SKM-1 treated with dmso at 0.1 percent for 144 hours (cell line): ENCODE measurements at regions not wholly inside any gene's neighbourhood (a gene's known extent, or its start where the extent isn't known, plus 50 kb on each side); places are given as distances from the start of the nearest gene placed in this dataset.
A peak's percentile ranks its signal among the peaks of the same experiment; 100 is the strongest.

Experiments used
- DNase-seq: peaks from one replicate; lab custom pipeline; 2025; ENCODE audit not compliant: unreplicated experiment; lab: John Stamatoyannopoulos, UW

DNA sequence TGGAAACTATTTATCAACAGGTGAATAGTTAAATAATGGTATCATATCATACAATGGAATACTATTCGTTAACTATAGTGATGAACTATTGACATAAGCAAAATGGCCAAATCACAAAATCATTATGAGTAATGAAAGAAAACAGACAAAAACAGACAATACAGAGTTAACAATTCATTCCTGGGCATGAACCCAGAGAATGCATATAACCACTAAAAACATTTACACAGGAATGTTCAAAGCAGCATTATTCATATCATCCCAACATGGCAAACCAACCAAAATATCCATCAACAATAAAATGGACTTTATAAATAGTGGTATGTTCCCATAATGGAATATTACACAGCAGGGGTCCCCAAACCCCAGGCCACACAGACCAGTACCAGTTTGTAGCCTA lies 131.2 kb upstream of the CYP1B1 start:
- no peak for DNase-seq

- no peak for DNase-seq
Measured at GRCh38 chr2:38203446-38203810, 127.5 kb upstream of the CYP1B1 start.

DNA sequence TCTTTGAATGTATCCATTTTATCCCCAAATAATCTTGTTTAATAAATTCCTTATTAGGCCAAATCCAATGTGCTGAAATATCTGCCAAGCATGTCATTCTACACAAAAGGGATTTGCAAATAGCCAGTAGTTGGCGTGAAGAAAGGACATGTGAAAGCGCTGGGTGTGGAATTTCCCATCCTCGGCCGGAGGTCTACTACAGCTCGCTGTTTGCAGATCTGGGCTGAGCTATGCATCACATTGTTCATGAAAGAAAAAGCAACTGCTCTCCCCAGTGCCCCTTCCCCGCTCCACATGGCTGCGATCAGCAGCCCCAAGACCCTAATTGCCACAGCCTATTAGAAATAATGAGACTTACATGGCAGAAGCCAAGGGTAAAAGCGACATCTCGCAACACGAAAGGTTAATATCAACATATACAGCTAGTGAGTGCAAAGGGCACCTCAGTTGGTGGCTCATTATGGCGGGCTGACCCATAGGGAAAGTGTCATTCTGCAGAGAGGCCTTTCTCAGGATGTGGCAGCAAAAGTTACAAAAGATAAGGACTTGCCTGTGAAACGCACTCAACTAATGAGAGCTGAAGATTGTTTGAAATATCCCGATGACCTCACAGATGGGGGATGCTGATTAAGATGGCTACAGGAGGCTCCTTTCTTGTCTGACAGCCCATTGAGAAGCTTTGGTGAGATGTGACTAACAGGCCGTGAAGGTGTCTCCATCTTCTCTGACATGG lies 126.9 kb upstream of the CYP1B1 start:
- DNase-seq: no peak

DNA sequence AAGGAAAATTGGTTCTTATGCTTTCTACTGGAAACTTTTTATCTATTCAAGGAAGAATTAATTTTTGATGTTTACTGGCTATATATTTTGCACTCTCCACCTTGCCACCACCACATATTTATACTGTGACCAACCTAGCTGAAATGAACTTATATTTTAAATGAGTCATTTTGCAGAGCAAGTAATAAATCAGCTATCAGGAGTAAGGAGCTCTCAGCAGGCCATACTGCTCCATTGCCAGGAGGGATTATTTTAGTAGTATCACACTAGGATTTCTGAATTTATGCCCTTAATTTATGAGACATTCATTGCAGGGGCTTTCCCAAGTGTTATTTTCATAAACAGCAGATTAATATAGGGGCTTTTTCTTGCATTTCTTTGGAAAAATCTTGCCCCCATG lies 125.8 kb upstream of the CYP1B1 start:
- DNase-seq: no peak

DNA sequence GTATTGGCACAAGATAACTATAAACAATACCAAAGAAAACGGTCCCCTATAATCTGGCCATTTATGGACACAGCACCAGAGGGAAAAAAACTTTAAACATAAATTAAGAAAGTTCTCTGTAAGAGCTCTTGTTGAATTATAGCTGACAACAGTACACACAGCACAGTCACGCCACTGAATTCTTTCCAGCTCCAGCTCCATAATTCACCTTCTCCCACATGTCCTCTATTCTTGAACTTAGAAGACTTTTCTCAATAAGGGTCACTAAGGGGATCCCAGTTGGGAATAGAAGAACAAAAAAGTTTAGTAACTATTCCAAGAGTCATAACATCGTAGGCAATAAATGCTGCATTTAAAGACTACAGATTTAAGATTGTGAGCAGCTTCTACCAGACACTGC lies 124.6 kb upstream of the CYP1B1 start:
- DNase-seq: no peak

DNA sequence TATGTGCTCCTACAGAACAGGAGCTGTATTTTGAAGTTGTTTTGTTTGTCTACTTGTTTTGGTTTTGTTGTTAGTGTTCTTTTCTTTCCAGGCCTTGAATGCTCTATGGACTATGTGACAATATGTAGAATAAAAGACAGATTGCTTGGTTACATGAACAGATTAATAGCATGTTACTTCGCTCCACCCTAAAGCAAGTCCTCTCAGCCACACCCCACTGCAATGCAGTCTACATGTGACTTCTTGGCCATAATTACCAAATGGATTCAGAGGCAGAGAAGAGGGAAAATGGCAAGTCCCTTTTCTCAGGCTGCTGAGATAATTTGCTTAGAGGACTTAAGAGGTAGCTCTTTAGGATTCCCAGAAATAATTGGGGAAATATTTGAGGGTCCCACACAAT lies 123.2 kb upstream of the CYP1B1 start:
- no peak for DNase-seq

- DNase-seq: no peak
Measured at GRCh38 chr2:38194751-38195150, 118.8 kb upstream of the CYP1B1 start.

GRCh38 chr2:38192976-38193375 lies 117.0 kb upstream of the CYP1B1 start:
- peak; percentile 72 for DNase-seq

GRCh38 chr2:38192046-38192445 lies 116.1 kb upstream of the CYP1B1 start:
- DNase-seq: no peak

DNA sequence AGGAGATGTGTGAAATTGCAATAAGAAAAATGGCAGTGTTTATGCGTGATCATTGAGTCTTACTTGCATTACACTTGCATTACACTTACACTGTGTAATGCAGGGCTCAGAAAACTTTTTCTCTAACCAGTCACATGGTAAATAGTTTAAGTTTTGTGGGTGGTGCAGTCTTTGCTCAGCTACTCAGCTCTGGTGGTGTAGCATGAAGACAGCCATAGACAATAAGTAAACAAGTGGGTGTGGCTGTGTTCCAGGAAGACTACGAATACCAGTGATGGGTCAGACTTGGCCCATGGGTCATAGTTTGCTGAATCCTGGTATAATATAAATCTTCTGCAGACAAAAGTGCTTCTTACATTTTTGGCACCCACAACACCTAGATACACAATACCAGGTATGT lies 115.6 kb upstream of the CYP1B1 start:
- no peak for DNase-seq

DNA sequence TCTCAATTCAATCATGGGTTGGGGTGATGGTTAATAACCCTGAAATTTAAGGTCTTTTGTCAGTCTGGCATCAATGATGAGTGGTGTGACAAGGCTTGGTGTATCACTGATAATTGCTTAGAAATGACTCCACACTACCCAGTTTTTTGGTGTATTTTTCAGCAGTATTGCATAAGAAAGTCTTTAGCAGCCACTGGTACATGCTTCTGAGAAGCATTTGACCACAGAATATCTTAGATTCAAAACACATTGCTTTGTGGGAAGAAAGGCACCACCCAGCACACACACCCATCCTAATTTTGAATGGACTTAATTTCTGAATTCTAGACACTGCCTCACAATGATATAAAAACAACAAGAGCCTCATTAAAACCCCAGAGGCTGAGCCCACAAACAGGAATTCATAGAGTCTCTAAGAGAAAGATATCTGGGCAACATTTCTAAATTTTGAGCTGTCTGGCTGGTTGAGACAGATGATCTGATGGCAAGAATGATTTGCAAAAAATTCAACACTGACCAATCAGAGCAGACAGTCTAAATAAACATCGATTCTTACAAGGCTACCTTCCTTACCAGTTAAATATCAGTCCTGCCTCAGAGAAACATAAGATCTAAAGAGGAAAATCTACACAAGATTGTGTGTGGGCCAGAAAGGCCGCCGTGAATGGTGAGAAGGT lies 114.7 kb upstream of the CYP1B1 start:
- no peak for DNase-seq

DNA sequence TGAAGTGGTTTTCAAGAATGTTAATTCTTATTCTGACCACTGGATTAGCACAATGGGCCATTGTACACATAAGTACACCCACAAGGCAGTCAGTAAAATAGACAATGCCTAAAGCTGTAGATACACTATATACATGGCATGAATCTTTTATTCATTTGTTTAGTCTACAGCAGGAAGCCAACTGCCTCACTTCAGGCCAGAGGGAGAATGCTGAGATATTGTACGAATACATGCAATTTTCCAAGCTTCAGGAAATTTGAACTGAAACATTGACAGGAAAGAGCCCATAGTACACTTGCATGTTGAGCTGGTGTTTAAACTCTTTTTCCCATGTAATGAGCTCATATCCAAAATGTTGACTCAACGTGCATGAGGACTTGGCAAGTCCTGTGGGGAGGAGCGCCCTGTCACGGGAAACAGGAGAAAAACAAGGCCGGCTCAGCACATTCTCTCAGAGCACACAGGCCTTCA lies 111.6 kb upstream of the CYP1B1 start:
- no peak for DNase-seq

DNA sequence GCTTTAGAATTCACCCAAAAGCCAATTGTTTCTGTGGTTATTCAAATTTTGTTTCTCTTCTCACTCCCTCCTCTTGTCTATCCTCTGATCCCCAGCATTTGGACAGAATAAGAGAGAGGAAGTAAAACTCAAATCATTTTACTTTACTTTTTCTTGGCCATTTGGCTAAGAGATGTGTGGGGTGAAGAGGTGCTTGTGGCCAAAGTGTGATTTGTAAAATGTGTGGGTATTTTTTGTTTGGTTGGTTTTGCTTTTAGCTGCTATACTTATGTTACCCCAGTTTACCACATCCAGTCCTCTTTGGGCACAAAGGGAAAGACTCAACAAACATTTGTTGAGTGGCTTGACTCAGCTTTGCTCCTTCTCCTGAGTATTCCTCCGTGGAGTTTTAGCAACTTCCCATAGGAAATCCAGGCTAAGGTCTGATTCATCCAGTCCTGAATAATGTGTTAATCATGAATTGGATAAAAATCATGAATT lies 109.1 kb upstream of the CYP1B1 start:
- DNase-seq: no peak

GRCh38 chr2:38182492-38183003 lies 106.6 kb upstream of the CYP1B1 start:
- no peak for DNase-seq

GRCh38 chr2:38181806-38182491 lies 106.0 kb upstream of the CYP1B1 start:
- DNase-seq: no peak

DNA sequence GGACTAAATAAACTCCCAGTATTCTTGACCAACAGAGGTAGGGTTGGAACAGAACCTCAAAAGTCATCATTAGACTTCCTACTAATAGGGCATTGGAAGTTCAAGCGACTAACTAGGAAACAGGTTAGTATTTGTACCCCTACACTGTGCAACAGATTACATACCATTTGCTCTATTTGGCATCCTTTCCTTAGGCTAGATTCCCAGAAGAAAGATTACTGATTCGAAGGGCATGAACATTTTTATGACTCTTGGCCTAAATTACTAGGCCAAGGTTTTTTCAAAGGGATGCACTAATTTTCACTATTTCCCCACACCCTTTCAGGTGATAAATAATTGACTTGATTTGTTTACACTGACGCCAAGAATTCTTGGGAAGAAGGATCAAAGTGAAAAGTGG lies 104.8 kb upstream of the CYP1B1 start:
- no peak for DNase-seq

GRCh38 chr2:38178556-38179419 lies 102.8 kb upstream of the CYP1B1 start:
- DNase-seq: peak; percentile 97

DNA sequence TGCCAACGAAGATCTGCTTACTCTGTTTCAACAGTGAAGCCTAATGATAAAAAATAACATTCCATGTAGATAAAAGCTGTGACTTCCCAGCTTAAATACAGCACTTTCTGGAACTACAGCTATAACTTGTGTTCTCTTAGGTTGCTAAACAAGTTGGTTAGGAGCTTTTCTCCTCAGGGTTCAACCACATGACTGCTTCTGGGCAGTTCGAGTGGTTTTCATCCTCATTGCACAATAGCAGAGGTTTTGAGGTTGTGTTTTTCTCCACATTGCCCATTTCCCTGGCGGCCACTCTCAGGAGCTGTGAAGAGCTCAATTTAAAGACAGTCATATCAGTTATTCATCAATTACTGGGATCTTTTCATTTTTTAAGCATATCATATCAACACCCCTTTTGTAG lies 102.2 kb upstream of the CYP1B1 start:
- DNase-seq: peak; percentile 94

DNA sequence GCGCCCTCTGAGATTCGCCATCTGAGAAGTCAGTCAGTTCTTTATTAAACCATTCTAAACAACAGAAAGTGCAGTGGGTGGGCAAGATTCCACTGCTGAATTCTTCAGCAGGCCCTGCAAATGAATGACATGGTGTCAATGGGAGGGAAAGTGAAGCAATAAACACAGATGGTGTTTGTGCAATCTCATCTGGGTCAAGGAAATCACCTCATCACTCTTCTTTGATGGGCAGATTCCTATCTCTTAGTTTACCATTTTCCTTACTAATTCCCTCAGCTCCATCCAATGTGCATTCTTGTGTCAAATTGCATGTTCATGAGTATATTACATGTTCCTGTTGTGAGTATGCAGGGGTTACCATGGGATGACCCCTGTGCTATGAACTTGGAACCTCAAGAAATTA lies 100.7 kb upstream of the CYP1B1 start:
- no peak for DNase-seq

DNA sequence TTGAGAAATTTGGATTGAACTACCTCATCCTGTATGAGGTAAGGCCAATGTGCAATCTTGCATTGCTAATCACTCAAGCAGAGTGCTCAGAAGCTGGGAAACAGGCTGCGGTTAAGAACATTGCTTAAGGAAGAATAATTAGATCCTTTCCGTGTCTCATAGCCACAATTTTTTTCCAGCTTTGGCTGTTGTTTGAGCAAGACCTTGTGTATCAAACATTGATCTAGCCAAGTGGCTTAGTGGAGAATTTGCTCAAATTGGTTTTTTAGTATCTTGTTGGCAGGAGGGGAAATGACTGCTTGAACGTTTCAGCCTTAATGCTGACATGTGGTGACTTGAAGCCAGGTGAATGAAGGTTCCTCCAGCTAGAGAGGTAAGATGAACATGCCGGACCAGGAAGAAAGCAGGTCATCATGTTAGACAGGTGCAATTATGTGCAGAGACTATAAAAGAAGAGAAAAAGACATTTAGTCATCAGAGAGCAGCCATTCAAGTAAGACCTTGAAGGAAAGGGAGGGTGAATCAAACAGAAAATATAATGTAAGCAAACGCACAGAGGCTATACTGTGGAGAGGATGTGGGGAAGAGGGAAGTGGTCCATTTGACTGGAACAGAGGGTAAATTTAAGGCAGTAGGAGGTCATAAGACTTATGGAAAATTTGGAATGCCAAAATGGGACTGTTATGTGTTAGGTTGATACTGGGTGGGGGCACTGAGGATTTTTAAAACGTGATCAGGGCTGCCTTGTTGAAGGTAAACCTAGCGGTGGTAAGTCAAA lies 98.9 kb upstream of the CYP1B1 start:
- peak; percentile 92 for DNase-seq
